Activated T-cell treated with anti-CD3 and anti-CD28 coated beads, Interleukin-2, amount 50 U/mL, for 48 hours (primary cell): ENCODE measurements at regions not wholly inside any gene's neighbourhood (a gene's known extent, or its start where the extent isn't known, plus 50 kb on each side); places are given as distances from the start of the nearest gene placed in this dataset.

Experiments used
- DNase-seq, 2 experiments: peaks; one replicate each; pipeline ENCODE4 v3.0.0-alpha.2; 2020

- no peak for DNase-seq
Measured at GRCh38 chr4:29521281-29521680, 1198.9 kb upstream of the PCDH7 start.

GRCh38 chr4:29536745-29537144 lies 1183.4 kb upstream of the PCDH7 start:
- DNase-seq, result no peak

- DNase-seq, result no peak
Measured at GRCh38 chr4:29538889-29539646, 1181.1 kb upstream of the PCDH7 start.

GRCh38 chr4:29540439-29541102 lies 1179.6 kb upstream of the PCDH7 start:
- no peak for DNase-seq

GRCh38 chr4:29541757-29542156 lies 1178.4 kb upstream of the PCDH7 start:
- no peak for DNase-seq

GRCh38 chr4:29549342-29549741 lies 1170.8 kb upstream of the PCDH7 start:
- DNase-seq, result no peak

GRCh38 chr4:29551821-29552220 lies 1168.3 kb upstream of the PCDH7 start:
- DNase-seq, result no peak

- no peak for DNase-seq
Measured at GRCh38 chr4:29553846-29554245, 1166.3 kb upstream of the PCDH7 start.

- no peak for DNase-seq
Measured at GRCh38 chr4:29558789-29559188, 1161.4 kb upstream of the PCDH7 start.

GRCh38 chr4:29559286-29559685 lies 1160.9 kb upstream of the PCDH7 start:
- no peak for DNase-seq

- DNase-seq, result no peak
Measured at GRCh38 chr4:29560452-29560851, 1159.7 kb upstream of the PCDH7 start.

- DNase-seq, result no peak
Measured at GRCh38 chr4:29565256-29565655, 1154.9 kb upstream of the PCDH7 start.

- no peak for DNase-seq
Measured at GRCh38 chr4:29566371-29566770, 1153.8 kb upstream of the PCDH7 start.

GRCh38 chr4:29571322-29571721 lies 1148.8 kb upstream of the PCDH7 start:
- DNase-seq, result no peak

GRCh38 chr4:29578329-29578728 lies 1141.8 kb upstream of the PCDH7 start:
- no peak for DNase-seq

GRCh38 chr4:29581457-29581856 lies 1138.7 kb upstream of the PCDH7 start:
- DNase-seq, result no peak

GRCh38 chr4:29588617-29589016 lies 1131.6 kb upstream of the PCDH7 start:
- no peak for DNase-seq

GRCh38 chr4:29596228-29596627 lies 1123.9 kb upstream of the PCDH7 start:
- DNase-seq, result no peak

- DNase-seq, result no peak
Measured at GRCh38 chr4:29619168-29619567, 1101.0 kb upstream of the PCDH7 start.

- DNase-seq, result no peak
Measured at GRCh38 chr4:29632199-29632598, 1088.0 kb upstream of the PCDH7 start.

GRCh38 chr4:29636961-29637360 lies 1083.2 kb upstream of the PCDH7 start:
- DNase-seq, result no peak

GRCh38 chr4:29653221-29653620 lies 1066.9 kb upstream of the PCDH7 start:
- DNase-seq, result no peak

GRCh38 chr4:29680644-29681043 lies 1039.5 kb upstream of the PCDH7 start:
- DNase-seq, result no peak

- DNase-seq, result no peak
Measured at GRCh38 chr4:29704059-29704458, 1016.1 kb upstream of the PCDH7 start.

- no peak for DNase-seq
Measured at GRCh38 chr4:29708473-29708872, 1011.7 kb upstream of the PCDH7 start.
